Breast epithelium (tissue), 3 donors: ENCODE measurements at regions not wholly inside any gene's neighbourhood (a gene's known extent, or its start where the extent isn't known, plus 50 kb on each side); places are given as distances from the start of the nearest gene placed in this dataset.

Experiments
- POLR2A ChIP-seq: fragments of 450-650 bp; IDR thresholded peaks from one replicate; pipeline ENCODE4 v1.6.1; 2016; ENCODE audit warnings: antibody characterized with exemption, mild to moderate bottlenecking, moderate library complexity
- POLR2AphosphoS5 ChIP-seq, 3 donors: sonication (generic); formaldehyde crosslinking; IDR thresholded peaks; one replicate each; pipeline ENCODE4 v1.6.1; 2017; ENCODE audit warnings: antibody characterized with exemption in 3 of 3
- TF ChIP-seq, protein P1 (sequence below), 3 donors: fragments of 450-650 bp; IDR thresholded peaks; one replicate each; pipeline ENCODE4 v1.5.1; 2016 to 2017; ENCODE audit warnings: antibody characterized with exemption in 3 of 3, mild to moderate bottlenecking in 3 of 3, moderate library complexity in 3 of 3

DNA sequence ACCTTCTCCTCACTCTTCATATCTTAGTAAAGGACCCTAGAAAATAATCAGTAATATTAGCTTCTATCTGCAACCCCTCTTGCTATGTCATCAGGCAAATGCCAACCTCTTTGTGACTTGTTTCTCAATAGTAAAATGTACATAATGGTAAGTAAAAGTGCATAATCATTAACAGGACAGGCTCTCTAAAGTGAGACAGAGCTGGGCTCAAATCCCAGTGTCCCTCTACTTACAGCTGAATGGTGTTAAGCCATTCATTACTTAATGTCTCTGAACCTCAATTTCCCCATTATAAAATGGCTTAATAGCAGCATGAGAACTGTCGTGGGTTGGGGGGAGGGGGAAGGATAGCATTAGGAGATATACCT, 62.6 kb upstream of the ATP11B start:
- TF ChIP-seq, protein P1, sequence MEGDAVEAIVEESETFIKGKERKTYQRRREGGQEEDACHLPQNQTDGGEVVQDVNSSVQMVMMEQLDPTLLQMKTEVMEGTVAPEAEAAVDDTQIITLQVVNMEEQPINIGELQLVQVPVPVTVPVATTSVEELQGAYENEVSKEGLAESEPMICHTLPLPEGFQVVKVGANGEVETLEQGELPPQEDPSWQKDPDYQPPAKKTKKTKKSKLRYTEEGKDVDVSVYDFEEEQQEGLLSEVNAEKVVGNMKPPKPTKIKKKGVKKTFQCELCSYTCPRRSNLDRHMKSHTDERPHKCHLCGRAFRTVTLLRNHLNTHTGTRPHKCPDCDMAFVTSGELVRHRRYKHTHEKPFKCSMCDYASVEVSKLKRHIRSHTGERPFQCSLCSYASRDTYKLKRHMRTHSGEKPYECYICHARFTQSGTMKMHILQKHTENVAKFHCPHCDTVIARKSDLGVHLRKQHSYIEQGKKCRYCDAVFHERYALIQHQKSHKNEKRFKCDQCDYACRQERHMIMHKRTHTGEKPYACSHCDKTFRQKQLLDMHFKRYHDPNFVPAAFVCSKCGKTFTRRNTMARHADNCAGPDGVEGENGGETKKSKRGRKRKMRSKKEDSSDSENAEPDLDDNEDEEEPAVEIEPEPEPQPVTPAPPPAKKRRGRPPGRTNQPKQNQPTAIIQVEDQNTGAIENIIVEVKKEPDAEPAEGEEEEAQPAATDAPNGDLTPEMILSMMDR (IDR thresholded peaks at IDR 0.05): no peak
- no peak for TF ChIP-seq POLR2AphosphoS5 (IDR thresholded peaks at IDR 0.05)
- no peak for TF ChIP-seq POLR2A
